Stimulated activated CD8-positive, alpha-beta memory T cell treated with anti-CD3 and anti-CD28 coated beads, Interleukin-2, amount 100 ng/mL, for 48 hours (primary cell): ENCODE measurements at regions not wholly inside any gene's neighbourhood (a gene's known extent, or its start where the extent isn't known, plus 50 kb on each side); places are given as distances from the start of the nearest gene placed in this dataset.

ENCODE experiments used
- DNase-seq, 2 donors: peaks; one replicate each; pipeline ENCODE4 v3.0.0-alpha.2; 2020; ENCODE audit warnings: low read depth in 2 of 2

- no peak for DNase-seq
Observed at GRCh38 chr2:10985260-10985659, 73.5 kb downstream of the KCNF1 start.

DNA sequence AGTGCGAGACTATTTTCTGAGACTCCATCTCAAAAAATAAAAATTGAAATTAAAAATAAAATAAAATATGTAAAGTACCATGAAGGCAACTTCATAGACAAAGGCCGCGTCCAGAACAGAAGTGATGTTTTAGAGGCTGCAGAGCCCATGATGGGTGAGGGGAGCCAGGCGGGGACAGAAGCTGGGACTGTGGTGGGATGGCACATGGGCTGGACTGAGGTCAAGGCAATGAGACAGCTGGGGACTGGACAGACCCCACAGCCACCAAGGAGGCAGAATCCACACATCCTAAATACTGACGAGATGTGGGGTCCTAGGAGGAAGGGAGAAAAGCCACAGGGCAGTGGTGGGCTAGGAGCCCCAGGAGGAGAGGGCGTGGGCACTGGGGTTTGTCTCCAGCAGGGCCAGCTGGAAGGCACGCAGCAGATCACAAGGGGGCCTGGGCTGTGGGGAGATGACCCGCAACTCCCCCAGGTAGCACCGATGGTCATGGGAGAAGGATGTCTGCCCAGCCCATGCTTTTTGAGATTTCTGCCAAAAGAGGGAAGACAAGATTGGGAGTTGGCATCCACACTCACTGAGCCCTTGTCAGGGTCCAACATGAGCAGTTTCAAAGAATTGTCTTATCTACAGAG lies 74.3 kb downstream of the KCNF1 start:
- DNase-seq, result no peak

GRCh38 chr2:10987439-10987838 lies 75.7 kb downstream of the KCNF1 start:
- DNase-seq, result no peak

DNA sequence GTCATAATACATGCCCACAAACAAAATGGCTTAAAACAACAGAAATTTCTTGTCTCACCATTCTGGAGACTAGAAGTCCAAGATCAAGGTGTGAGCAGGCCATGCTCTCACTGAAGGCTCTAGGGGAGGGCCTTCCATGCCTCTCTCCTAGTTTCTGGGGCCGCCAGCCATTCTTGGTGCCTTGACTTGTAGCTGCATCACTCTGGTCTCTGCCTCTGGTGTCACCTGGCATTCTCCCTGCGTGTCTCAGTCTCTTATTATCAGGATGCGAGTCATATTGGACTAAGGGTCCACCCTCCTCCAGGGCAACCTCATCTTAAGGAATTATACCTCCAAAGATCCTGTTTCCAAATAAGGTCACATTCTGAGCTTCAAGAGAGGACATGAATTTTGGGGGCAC lies 76.1 kb downstream of the KCNF1 start:
- DNase-seq, result no peak

GRCh38 chr2:10989151-10989550 lies 77.4 kb downstream of the KCNF1 start:
- no peak for DNase-seq

GRCh38 chr2:10989782-10990181 lies 78.0 kb downstream of the KCNF1 start:
- no peak for DNase-seq

DNA sequence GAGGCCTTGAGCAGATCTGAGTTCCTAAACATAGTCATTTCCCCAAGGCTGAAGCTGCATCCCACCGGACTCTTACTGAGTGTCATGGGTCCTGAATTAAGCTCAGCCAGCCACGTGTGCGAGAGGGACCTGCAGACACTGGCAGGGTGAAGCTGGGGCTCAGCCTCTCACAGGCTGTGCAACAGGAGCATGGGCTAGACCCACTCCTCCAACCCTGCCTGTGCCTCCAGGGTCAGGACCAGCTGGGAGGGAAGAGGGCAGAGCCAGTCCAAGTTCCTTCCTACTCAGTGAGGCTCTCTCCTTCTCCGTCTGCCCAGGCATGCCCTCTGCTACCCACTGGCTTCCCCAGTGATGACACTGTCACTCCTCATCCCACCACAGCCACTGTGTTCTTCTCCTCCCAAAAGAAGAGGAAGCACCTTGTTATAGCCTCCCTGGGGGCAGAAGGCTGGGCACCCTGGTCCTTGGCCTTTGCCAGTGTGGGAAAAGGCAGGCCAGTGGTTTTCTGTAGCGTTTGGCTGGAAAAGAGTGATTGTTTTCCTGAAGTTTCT lies 78.9 kb downstream of the KCNF1 start:
- DNase-seq, result no peak

GRCh38 chr2:10992023-10992791 lies 80.5 kb downstream of the KCNF1 start:
- DNase-seq, result no peak

- DNase-seq, result no peak
Observed at GRCh38 chr2:10993001-10993481, 81.3 kb downstream of the KCNF1 start.

DNA sequence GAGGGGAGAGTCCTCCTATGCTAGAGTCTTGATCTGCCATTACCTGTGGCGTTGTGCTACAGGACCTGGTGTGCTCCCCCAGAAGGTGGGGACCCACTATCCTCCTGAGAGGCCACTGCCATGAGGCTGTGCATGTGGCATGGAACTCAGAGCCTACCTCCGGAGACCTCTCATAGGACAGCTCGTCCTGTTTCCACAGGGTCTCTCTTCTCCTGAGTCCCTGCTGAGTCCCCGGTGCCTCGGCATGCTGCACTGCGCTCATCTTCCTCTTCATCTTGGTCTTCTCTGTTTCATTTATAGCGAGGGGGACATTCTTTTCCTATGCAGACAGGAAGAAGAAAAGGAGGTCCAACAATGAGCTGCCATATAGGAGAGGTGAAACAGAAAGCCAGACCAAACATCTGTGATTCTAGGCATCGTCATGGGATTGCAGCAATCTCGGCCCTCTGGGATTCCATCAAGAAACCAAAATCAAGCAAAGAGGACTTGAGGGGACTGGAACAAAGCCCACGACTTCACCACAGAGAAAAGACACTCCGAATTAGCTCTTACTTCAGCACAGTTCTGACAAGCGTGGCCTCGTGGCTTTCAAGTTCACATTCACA lies 83.7 kb downstream of the KCNF1 start:
- DNase-seq, result no peak

GRCh38 chr2:11004199-11004598 lies 92.5 kb downstream of the KCNF1 start:
- no peak for DNase-seq

- DNase-seq, result no peak
Observed at GRCh38 chr2:11005032-11005431, 93.3 kb downstream of the KCNF1 start.

DNA sequence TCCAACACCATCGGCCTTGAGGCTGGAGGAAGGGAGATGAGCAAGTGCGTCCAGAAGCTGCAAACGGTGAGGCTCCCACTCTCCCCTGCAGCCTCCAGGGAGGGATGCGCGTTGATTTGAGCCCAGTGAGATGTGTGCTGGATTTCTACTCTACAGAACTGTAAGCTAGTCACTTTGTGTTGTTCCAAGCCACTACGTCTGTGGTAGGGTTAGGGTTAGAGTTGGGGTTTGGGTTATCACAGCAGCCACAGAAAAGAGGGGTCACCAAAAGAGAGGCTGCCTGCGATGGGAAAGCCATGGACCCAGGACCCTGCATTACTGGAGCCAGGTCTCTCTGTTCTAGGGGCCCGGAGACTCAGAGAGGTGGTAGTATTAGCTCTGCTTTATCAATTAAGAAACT lies 94.5 kb downstream of the KCNF1 start:
- DNase-seq, result no peak

DNA sequence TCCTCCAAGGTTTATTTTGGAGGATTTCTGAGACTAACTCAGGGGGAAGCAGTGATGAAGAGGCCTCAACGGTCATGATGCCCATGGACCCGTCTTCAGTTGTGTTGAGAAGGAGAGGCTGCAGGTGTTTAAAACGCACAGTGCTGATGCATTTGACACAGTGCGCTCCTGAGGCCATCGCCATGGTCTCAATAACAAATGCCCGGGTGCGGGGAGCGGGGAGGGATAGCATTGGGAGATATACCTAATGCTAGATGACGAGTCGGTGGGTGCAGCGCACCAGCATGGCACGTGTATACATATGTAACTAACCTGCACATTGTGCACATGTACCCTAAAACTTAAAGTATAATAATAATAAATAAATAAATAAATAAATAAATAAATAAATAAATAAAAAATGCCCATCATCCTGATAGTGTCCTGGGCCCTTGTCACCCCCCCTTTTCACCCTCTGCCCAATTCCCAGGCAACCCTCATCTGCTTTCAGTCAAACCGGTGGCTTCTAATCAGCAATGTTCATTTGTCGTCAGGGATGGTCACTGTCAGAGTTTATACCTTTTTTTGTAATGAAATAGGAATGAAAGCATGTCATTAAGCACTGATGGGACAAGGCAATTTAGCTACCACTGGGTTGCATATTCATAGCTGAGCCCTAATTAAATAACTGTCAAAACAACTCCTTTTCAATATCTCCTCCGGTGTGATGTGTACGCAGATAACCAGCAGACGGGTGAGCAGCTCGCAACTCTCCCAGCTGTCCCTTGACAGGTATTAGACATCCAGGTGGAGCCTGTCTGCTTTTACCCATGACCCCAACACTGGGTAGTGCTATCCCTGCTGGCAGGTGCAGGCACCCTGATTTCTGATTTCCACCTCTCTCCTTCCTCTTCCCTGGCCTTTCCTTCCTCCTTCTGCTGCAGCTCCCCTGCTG lies 95.9 kb downstream of the KCNF1 start:
- DNase-seq, result no peak

DNA sequence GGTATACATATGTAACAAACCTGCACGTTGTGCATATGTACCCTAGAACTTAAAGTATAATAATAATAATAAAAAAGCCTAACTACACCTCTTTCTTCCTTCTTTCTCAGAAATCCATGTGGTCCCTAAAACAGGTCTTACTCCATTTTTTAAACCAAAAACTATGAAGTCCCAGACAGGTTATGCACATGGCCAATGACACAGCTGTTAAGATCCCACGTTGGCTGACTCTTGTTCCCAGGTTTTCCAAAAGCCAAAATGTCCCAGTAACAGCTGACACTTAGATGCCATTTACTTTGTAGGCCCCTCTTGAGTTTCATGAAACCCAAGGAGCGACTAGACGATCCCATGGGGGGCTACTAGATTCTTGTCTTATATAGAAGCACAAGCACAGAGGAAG lies 97.0 kb downstream of the KCNF1 start:
- no peak for DNase-seq

DNA sequence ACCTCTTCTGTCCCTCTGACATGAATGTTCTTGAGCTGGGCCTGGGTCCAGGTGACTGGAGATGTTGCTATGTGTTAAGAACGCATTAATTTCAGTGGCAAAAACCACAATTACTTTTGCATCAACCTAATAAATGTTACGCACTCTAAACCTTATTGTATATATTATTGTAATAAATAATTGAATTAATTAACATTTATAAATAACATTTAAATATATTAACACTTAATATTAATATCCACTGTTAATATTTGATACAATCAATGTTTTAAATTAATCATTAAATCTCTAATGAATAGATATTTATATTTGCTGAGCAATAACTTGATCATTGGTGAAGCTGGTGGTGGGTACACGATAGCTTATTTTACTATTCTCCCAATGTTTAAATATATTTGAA lies 97.4 kb downstream of the KCNF1 start:
- no peak for DNase-seq

DNA sequence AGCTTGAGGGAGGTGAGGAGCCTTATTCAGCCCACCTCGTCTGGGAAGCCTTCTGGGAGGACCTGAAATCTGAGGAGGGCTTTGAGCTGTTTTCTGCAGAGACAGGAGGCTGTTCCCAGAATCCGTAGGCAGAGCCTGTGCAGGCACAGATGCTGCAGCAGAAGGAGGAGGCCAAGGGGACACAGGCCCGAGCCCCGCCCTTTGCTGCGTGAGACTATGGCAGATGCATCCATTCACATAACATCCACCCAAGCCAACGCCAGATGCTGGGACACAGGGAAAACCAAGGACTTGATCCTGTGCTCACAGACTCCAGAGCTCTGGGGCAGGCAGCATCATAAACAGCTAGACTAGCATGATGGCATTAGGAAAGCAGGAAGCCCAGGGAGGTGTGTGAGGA lies 98.2 kb downstream of the KCNF1 start:
- no peak for DNase-seq

GRCh38 chr2:11011359-11011758 lies 99.6 kb downstream of the KCNF1 start:
- no peak for DNase-seq

GRCh38 chr2:11012131-11012693 lies 100.5 kb downstream of the KCNF1 start:
- no peak for DNase-seq

GRCh38 chr2:11013196-11013595 lies 101.5 kb downstream of the KCNF1 start:
- DNase-seq, result no peak

GRCh38 chr2:11014026-11014425 lies 102.3 kb downstream of the KCNF1 start:
- no peak for DNase-seq
